GM21367 (cell line): ENCODE measurements at regions not wholly inside any gene's neighbourhood (a gene's known extent, or its start where the extent isn't known, plus 50 kb on each side); places are given as distances from the start of the nearest gene placed in this dataset.
"Not testable (repeated sequence)": the region's sequence is repeated elsewhere in the genome, so short reads cannot be mapped to it uniquely, and the experiment has no call there.

Source experiments
- ATAC-seq: cut with Tn5 transposase; IDR thresholded peaks from one replicate; pipeline ENCODE4 v1.9.1; 2021; ENCODE audit not compliant: unreplicated experiment

- ATAC-seq = no peak
Measured at GRCh38 chr7:68977385-68978055, 620.8 kb upstream of the AUTS2 start.

DNA sequence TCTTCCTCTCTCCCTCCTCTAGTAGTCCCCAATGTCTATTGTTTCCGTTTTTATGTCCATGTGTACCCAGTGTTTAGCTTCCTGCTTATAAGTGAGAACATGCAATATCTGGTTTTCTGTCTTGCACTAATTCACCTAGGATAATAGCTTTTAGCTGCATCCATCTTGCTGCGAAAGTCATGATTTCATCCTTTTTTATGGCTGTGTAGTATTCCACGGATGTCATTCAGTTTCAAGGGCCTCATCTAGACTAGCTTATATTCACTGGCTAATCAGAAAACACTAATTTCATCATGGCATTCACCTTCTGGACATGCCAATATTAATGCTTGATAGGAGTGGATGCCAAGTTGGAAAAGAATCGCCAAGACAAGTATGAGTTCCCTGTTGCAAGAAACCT lies 619.6 kb upstream of the AUTS2 start:
- ATAC-seq = no peak

DNA sequence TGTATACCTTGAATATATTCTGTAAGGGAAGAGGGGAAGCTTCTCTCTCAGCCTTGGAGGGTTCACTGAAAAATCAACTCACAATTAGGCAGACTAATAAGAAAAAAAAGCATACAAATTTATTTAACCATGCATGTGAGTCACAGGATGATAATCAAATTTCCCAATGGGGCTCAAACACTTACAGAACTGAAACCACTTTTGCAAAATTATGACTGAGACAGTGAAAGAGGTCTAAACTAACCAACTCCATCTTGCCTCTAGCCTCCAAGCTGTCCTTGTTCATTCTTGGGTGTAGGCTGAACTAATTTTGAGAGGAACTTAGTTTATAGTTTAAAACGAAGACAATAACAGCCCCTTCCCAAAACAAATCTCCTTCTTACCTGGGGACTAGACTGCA lies 618.3 kb upstream of the AUTS2 start:
- no peak for ATAC-seq

DNA sequence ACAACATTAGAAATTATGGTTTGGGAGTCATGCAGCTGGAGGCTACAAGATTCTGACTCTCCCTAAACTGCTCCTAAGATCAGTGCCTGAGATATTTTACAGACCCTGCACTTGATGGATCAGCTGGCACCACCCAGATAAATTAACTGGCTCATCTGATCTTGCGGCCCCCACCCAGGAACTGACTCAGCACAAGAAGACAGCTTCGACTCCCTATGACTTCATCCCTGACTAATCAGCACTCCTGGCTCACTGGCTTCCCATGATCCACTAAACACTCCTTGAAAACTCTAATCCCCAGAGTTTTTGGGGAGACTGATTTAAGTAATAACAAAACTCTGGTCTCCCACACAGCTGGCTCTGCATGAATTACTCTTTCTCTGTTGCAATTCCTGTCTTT lies 617.8 kb upstream of the AUTS2 start:
- not testable (repeated sequence) for ATAC-seq

DNA sequence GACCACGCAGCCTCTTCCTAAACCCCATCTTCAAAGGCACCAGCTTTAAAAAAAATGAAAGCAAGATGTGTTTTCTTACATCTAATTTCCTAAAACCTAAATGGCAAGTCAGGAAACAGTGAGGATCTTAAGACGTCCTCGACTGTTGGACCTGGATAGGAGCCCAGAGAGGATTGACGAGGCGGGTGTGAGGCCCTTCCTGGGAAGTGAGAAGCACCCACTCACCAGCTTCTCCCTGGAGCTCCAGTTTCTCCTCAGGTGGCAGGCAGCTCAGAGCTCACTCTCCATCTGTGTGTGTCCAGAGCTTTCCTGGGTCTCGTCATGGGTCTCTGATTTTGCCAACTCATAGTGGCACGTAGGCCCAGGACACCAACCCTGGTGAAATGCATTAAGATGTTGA lies 614.0 kb upstream of the AUTS2 start:
- ATAC-seq = no peak

- ATAC-seq = no peak
Measured at GRCh38 chr7:68994841-68995240, 603.4 kb upstream of the AUTS2 start.

- no peak for ATAC-seq
Measured at GRCh38 chr7:68998136-68998535, 600.1 kb upstream of the AUTS2 start.

- ATAC-seq = no peak
Measured at GRCh38 chr7:69002416-69002815, 595.9 kb upstream of the AUTS2 start.

GRCh38 chr7:69012149-69012548 lies 586.1 kb upstream of the AUTS2 start:
- ATAC-seq = no peak

DNA sequence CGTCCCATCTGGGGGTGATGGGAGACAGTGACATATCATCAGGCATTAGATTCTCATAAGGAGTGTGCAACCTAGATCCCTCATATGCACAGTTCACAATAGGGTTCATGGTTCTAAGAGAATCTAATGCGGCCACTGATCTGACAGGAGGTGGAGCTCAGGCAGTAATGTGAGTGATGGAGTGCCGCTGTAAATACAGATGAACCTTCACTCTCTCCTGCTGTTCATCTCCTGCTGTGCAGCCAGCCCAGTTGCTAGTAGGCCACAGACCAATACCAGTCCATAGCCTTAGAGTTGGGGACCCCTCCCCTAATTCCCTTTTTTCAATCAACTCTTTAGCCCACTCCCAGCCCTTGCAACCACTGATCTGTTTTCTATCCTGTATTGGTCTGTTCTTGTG lies 581.1 kb upstream of the AUTS2 start:
- ATAC-seq = no peak

DNA sequence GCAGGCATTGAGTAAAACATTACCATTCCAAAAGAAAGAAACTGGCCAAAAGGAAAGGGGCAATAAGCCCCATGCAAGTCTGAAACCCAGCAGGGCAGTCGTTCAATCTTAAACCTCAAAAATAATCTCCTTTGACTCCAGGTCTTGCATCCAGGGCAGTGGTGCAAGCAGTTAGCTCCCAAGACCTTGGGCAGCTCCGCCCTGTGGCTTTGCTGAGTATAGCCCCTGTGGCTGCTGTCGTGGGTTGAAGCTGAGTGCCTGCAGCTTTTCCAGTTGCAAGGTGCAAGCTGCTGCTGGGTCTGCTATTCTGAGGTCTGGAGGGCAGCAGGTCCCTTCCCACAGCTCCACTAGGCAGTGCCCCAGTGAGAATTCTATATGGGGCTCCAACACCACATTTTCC lies 580.1 kb upstream of the AUTS2 start:
- no peak for ATAC-seq

DNA sequence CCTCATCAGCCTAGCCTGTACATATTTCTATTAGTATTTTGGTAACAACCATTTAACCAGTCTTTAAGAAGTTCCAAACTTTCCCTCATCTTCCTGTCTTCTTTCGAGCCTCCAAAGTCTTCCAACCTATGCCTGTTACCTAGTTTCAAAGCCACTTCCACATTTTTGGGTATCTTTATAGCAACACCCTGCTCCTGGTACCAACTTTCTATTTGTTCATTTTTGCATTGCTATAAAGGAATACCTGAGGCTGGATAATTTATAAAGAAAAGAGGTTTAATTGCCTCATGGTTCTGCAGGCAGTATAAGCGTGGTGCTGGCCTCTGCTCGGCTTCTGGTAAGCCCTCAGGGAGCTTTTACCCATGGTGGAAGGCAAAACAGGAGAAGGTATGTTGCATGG lies 578.8 kb upstream of the AUTS2 start:
- ATAC-seq = no peak

- no peak for ATAC-seq
Measured at GRCh38 chr7:69020536-69020935, 577.7 kb upstream of the AUTS2 start.

DNA sequence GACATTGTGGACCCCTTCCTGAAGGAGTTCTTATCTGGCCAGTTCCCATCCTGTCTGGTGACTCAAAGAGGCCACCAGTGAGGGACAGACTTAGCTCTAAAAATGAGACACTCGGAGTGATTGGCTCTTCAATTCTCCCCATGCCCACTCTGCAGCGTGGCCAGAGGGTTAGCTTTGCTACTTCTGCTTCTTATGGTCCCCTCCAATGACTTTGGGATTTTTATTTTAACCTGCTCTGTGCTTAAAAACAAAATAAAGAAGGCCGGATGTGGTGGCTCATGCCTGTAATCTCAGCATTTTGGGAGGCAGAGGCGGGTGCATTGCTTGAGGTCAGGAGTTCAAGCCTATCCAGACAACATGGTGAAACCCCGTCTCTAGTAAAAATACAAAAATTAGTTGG lies 573.0 kb upstream of the AUTS2 start:
- ATAC-seq = no peak

DNA sequence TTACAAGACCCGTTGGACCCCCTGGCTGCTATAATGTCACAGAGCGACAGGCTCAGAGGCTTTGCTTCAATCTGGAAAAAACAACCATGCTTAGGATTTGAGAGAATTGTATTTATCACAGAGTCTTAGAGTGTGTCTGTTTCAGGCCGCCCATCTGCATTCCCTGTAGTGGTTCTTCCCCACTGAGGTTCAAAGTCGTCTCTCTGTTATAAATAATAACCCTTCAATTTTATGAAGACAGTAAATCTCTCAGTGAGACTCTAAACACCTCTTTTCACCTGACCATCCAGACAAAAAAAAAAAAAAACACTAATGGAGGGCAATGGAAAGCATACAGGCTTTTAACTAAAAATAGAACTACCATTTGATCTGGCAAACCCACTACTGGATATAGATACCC lies 565.4 kb upstream of the AUTS2 start:
- ATAC-seq = no peak

- ATAC-seq = no peak
Measured at GRCh38 chr7:69035826-69036225, 562.4 kb upstream of the AUTS2 start.

- no peak for ATAC-seq
Measured at GRCh38 chr7:69036301-69036700, 562.0 kb upstream of the AUTS2 start.

- no peak for ATAC-seq
Measured at GRCh38 chr7:69038915-69039314, 559.4 kb upstream of the AUTS2 start.

GRCh38 chr7:69042138-69042537 lies 556.1 kb upstream of the AUTS2 start:
- ATAC-seq = no peak

- no peak for ATAC-seq
Measured at GRCh38 chr7:69047151-69047754, 551.0 kb upstream of the AUTS2 start.

- no peak for ATAC-seq
Measured at GRCh38 chr7:69049326-69049725, 548.9 kb upstream of the AUTS2 start.

GRCh38 chr7:69052447-69052846 lies 545.8 kb upstream of the AUTS2 start:
- ATAC-seq = no peak

DNA sequence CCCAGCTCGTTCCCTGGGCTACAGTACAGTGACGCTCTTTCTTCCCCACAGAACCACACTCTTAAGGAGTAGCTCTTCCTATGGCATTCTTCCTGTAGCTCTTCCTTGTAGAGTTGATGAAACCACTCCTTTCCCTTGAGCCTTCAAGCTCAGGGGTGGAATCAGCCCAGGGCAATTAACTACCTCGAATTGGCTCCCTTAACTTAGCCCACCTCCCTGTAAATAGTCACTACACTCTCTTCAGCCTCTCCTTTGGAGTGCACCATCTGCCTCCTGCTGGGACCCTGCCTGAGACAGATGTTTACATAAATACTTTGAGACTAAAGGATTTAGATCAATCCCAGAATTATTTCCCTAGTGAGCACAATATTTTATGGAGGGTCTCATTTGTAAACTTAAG lies 537.8 kb upstream of the AUTS2 start:
- ATAC-seq = no peak
